MM.1S (cell line): ENCODE measurements at regions not wholly inside any gene's neighbourhood (a gene's known extent, or its start where the extent isn't known, plus 50 kb on each side); places are given as distances from the start of the nearest gene placed in this dataset.

Experiments used
- EZH2 ChIP-seq: fragments of 300-600 bp; sonication (generic); optimal IDR thresholded peaks from 2 replicates; pipeline ENCODE3; 2017; ENCODE audit warnings: low read depth, mild to moderate bottlenecking, antibody characterized with exemption, low read length, mixed read lengths
- TF ChIP-seq, protein P1 (sequence below): fragments of 300-600 bp; sonication (generic); IDR thresholded peaks from 2 replicates; pipeline ENCODE4 v1.5.1; 2016; ENCODE audit warnings: antibody characterized with exemption, low read length, mixed read lengths

GRCh38 chr7:153507885-153508284 lies 544.3 kb upstream of the DPP6 start:
- no peak for TF ChIP-seq EZH2
- TF ChIP-seq, protein P1, sequence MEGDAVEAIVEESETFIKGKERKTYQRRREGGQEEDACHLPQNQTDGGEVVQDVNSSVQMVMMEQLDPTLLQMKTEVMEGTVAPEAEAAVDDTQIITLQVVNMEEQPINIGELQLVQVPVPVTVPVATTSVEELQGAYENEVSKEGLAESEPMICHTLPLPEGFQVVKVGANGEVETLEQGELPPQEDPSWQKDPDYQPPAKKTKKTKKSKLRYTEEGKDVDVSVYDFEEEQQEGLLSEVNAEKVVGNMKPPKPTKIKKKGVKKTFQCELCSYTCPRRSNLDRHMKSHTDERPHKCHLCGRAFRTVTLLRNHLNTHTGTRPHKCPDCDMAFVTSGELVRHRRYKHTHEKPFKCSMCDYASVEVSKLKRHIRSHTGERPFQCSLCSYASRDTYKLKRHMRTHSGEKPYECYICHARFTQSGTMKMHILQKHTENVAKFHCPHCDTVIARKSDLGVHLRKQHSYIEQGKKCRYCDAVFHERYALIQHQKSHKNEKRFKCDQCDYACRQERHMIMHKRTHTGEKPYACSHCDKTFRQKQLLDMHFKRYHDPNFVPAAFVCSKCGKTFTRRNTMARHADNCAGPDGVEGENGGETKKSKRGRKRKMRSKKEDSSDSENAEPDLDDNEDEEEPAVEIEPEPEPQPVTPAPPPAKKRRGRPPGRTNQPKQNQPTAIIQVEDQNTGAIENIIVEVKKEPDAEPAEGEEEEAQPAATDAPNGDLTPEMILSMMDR, result no peak
